ENCODE measurements at regions not wholly inside any gene's neighbourhood (a gene's known extent, or its start where the extent isn't known, plus 50 kb on each side); places are given as distances from the start of the nearest gene placed in this dataset.

- DNase-seq, result no peak
Observed at GRCh38 chr3:181660337-181660736, 51.4 kb upstream of the SOX2 start.

GRCh38 chr3:181637456-181637855 is 74.3 kb upstream of the SOX2 start:
- no peak for DNase-seq

DNA sequence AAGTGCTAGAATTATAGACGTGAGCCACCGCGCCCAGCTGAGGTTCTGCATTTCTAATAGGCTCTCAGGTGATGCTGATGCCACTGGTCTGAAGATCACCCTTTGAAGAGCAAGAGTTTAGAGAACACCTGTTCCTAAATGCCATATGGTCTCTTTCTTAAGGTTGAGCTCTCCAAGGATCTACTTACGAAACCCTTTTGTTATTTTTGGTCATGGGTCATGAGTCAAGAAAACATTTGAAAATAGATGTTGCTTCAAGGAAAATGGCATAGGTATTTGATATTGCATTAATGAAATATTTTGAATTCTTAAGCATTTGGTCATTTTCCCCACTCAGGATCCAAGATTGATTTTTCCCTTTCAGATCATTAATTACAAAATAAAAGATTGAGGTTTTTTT is 74.7 kb upstream of the SOX2 start:
- no peak for DNase-seq

- DNase-seq, result no peak
Observed at GRCh38 chr3:181635141-181635540, 76.6 kb upstream of the SOX2 start.

DNA sequence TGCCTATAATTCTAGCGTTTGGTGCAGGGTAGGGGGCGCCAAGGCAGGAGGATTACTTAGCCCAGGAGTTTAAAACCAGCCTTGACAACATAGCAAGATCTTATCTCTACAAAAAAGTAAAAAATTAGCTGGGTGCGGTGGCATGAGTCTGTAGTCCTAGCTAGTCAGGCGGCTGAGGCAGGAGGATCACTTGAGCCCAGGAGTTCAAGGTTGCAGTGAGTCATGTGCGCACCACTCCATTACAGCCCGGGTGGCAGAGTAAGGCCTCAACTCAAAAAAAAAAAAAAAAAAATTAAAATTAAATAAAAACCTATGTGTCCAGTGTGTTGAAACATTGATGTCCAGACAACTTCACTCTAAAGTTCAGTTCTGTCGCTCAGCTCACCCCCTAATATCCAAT is 78.2 kb upstream of the SOX2 start:
- DNase-seq, result no peak

- DNase-seq, result no peak
Observed at GRCh38 chr3:181631901-181632300, 79.8 kb upstream of the SOX2 start.

DNA sequence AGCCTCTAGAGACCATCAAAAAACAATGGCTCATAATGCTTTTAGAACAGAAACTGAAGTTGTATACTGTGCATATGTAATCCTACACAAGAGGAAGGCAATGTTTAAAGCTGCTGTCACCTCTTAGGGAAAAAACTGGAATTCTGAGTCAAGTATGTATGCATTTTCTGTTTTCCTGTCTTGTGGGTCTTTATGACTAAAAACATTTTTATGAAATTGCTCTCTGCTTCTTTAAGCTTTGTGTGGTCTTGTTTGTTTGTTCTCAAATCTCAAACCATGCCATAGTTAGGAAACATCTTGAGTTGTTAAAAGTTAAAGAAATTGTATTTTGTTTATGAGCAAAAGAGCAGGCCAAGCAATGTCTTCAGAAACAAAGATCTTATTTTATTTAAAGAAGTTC is 80.9 kb upstream of the SOX2 start:
- DNase-seq, result no peak

GRCh38 chr3:181629711-181630110 is 82.0 kb upstream of the SOX2 start:
- DNase-seq, result no peak

DNA sequence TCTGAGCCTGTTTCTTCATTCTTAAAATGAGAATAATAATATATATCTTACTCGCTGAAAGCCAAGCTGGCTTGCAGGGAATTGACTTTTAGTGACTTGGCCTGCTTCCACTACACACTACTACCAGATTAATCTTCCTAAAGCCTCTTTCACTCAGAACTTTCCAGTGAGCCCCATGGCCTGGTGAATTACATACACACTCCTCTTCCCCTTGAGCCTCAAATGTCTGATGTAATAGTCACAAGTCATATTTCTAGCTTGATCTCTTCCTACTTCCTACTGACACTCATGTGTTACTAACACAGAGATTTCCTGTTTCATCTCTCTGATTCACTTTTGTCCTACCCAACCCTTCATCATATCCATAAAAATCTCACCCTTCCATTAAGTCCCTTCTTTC is 82.7 kb upstream of the SOX2 start:
- no peak for DNase-seq

GRCh38 chr3:181628384-181628783 is 83.3 kb upstream of the SOX2 start:
- DNase-seq, result no peak

DNA sequence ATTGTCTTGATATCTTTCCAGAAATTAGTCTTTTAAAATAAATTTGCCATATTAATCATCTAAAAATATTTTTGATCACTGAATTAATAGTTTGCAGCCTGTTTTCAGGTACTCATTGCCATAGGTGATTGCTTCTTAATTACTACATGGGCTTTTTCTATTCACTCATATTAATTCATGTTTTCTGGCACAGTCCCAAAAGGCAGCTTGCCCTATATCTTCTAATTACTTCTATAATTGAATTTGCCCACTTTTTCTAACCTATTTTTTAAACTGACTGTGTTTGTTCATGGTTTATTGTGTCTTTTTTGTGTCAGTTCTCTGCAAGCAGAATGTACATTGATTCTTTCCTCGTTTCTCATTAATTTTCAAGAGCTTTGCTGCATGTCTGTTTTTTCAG is 85.7 kb upstream of the SOX2 start:
- no peak for DNase-seq

DNA sequence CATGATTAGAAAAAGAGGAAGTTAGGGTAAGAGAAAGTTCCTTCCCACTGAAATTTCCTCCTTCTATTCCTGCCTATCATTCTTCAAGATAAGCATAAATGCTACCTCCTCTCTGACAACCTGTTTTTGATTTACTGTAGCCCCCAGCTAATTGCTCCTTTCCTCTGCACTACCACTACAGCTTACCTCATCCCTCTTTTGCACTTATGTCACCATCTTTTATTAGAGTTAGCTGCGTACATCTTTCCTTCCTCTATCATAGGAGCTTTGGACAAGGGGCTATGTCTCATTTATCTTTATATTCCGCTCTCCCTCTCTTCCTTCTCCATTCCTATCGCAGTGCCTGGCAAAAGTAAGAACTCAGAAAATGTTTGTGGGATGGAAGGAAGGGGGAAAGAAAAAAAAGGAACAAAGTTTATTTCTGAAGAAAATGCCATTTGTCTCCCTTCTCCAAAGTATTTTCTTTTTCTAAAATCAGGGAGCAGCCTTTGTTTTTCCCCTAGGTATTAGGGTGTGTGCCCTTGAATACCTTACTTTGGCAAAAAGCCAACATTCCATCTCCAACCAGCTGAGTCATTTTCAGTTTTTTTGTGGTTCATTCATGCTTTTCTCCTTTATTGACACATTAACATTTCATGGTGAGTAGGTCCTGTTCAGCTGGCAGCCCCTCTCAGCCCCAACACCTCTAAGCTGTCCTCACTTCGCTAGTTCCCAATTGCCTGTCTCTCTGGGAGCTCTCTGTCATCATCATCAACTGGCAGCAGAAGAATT is 87.6 kb upstream of the SOX2 start:
- DNase-seq, result no peak

- no peak for DNase-seq
Observed at GRCh38 chr3:181622365-181622764, 89.4 kb upstream of the SOX2 start.

DNA sequence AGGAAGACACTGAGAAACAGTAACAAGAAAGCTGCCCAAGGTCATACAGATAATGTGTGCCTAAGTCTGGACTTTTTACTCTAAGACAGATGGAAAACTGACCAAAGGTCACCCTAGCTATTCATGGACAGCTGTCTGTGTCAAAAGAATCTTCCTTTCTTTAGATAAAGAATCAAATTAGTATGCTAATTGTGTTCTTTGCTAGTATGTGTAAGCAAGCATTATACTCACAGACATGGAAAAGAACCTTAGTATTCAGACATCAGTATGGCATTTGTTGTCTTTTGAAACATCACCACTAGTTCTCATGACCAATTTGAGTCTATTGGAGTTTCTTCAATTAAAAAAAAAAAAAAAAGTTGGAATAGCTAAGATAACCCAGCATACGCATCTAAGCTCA is 91.8 kb upstream of the SOX2 start:
- DNase-seq, result no peak

DNA sequence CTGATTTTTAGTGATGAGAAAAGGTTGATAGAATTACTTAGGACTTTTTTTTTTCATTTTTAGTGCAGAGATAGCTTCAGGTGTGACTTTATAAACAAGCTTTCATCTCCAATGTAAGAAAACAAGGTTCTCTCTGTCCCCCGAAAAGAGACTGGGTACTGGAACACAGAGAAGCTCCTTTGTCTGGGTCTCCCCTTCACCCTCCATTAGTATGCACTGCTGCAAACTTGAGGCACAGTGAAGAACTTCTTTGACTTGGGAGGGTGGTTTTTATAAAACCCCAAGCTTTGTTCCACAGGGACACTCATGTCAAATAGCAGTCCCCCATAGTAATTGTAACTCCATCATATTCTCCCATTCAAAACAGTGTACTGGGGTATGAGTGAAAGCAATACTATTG is 93.5 kb upstream of the SOX2 start:
- DNase-seq, result no peak

DNA sequence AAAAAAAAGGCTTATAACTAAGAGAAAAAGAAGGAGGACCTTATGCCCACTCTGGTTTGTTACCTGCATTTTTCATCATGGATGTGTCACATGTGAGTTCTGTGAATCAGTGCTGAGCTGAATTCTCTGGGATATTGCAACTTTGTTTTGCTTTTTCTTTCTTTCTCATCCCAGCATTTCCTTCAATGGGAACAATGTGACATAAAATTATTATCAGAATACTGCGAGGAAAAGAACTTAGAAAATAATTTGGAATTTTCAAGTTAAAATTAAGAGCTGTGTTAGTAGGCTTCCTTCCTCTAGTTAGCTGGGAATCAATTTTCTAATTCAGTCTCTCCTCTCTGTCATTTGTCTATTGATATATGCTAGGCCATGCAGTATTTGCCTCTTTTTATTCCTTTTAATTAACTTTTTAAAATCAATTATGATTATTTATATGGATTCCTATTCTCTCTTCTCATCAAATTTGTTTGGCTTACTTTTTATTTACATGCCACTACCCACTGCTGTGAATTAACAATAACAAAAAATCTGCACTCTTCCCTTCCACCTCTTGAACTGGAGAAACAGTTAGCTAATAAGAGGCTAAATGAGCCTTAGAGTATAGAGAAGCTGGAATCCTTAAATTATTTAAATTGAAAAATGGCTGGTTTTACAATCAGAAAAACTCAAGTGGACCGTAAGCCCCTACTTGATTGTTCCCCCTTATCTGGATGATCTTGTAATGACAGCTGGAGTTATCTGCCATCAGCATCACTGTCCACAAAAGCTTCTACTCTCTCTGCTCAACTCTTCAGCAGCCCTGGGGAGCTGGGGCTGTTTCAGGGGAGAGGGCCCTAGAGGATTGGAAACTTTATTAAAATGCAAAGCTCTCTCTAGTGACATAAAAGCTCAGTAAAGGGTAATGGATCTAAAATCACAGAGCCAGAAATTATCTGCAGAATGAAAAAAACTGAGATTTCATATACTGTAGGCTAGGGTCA is 95.3 kb upstream of the SOX2 start:
- peak; percentile 30 for DNase-seq

GRCh38 chr3:181615666-181616065 is 96.1 kb upstream of the SOX2 start:
- no peak for DNase-seq

GRCh38 chr3:181614878-181615277 is 96.8 kb upstream of the SOX2 start:
- DNase-seq, result no peak

DNA sequence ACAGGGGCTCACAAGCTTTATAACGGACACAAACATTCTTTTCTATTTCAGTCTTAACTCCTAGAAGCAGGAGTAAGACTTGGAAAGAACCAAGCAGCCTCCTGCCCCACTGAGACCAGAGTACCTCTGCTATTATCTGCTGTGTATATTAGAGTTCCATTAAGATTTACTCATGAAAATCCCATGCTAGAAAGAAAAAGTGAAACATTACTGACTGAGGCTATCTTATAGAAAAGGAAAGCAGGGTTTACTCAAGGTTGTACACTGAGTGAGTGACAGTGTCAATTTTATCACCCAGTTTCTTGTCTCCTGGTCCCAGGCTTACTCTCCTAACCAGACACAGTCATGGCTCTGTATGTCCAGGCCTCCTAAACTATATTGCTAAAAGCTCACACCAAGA is 97.9 kb upstream of the SOX2 start:
- no peak for DNase-seq

DNA sequence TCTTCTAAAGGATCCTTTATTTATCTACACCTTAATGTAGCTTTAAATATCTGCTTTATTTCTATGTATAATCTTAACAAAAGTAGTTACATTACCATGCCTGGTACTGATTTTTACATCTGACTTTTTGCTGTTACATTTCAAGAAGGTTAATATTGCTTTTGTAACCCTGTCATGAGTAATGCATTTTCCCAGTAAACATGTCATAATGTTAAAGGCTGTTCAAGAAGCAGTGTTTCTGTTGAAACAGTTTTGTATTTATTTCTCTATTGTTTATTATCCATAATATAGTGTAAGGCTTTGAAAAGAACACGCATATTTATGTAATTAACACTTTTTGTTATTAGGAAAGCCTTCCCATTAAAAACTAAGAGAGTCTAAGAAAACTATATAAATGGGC is 98.5 kb upstream of the SOX2 start:
- DNase-seq, result no peak

DNA sequence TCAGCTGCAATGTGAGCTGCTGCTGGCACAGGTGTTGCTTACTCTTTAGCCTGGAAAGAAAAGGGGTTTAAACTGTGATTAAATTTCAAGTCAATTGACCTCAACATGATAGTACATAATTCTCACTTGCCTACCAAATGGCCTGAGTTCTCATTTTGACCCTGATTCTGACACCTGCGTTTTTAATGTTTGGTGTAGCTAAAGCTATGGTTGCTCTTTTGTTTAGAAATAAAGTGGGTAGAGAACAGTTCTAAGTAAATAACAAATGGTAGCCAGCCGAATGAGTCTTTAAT is 100.8 kb upstream of the SOX2 start:
- DNase-seq, result no peak

DNA sequence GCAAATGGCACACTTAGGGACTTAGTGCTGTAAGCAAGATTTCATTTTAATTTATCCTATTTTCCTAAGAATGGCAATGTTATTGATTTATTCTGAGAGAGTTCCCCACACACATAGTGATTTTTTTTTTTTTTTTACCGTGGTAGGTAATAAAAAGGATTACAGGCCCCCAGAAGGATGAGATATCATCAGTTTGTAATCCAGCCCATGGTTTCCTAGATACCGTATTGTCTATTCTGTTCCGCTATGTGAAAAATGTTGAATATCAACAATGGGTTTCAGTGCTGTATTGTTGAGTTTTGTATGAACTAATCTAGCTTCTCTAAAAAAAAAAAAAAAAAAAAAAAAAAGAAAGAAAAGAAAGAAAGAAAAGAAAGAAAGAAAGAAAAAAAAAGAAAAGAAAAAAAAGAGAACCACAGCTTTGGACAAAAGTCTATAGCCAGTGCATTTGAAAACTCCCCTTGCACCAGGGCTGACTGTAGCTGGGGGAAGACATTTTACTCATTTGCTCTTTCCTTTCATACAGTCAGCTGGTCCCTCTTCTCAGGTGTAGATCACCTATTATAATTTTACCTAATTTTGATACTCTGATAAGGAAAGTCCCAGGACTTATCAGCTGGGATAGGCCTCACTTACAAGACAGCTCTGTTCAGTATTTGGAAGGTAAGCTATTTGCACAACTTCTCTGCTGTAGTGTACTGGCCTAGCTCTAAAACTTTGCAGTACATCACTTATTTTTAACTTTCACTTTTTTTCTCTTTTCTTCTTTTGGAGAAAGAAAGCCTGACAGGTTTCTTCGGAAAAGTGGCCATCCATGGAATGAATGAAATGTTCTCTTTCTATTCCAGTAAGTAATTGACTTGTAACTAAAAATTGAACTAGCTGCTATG is 101.4 kb upstream of the SOX2 start:
- DNase-seq, result no peak

- DNase-seq, result no peak
Observed at GRCh38 chr3:181609030-181609767, 102.5 kb upstream of the SOX2 start.
